WERI-Rb-1 (cell line): ENCODE measurements at regions not wholly inside any gene's neighbourhood (a gene's known extent, or its start where the extent isn't known, plus 50 kb on each side); places are given as distances from the start of the nearest gene placed in this dataset.

Experiments used
- DNase-seq: peaks from one replicate; pipeline ENCODE4 v3.0.0-alpha.2; 2020
- H3K27ac ChIP-seq: fragments of 250-450 bp; sonication (Bioruptor Pico); 2 replicates; pipeline ENCODE4 v1.5.1; 2020; ENCODE audit warnings: mild to moderate bottlenecking, moderate library complexity
- H3K27me3 ChIP-seq: fragments of 250-450 bp; sonication (Bioruptor Pico); 2 replicates; pipeline ENCODE4 v1.5.1; 2021; ENCODE audit warnings: mild to moderate bottlenecking, low read depth, moderate library complexity; ENCODE audit not compliant: insufficient read depth, severe bottlenecking
- H3K36me3 ChIP-seq: fragments of 250-450 bp; sonication (Bioruptor Pico); 2 replicates; pipeline ENCODE4 v1.5.1; 2020; ENCODE audit warnings: mild to moderate bottlenecking, moderate library complexity
- H3K4me3 ChIP-seq: 2 replicates; pipeline ENCODE4 v1.5.1; 2011; ENCODE audit warnings: low read depth, mild to moderate bottlenecking, control low read depth, low read length
- H3K9me3 ChIP-seq: fragments of 250-450 bp; sonication (Bioruptor Pico); 2 replicates; pipeline ENCODE4 v1.5.1; 2021; ENCODE audit warnings: mild to moderate bottlenecking, moderate library complexity; ENCODE audit not compliant: severe bottlenecking
- CTCF ChIP-seq: IDR thresholded peaks from 2 replicates; pipeline ENCODE4 v1.5.1; 2011; ENCODE audit warnings: low read depth, mild to moderate bottlenecking, control low read depth, inconsistent platforms, low read length

GRCh38 chr10:20726381-20726780, 170.7 kb downstream of the NEBL start:
- Histone ChIP-seq H3K36me3 (no peaks in the 10 kb centered on the region), H3K27me3 (no peaks in the 10 kb centered on the region), H3K9me3 (no peaks in the 10 kb centered on the region), H3K27ac (no peak overlapping the region), H3K4me3 (no peak overlapping the region)
- no peak for TF ChIP-seq CTCF
- DNase-seq: no peak

- H3K27ac ChIP-seq: no peak overlapping the region
- TF ChIP-seq CTCF: no peak
- no peaks in the 10 kb centered on the region for H3K9me3 ChIP-seq
- DNase-seq: no peak
- H3K36me3 ChIP-seq: no peaks in the 10 kb centered on the region
- H3K27me3 ChIP-seq: no peaks in the 10 kb centered on the region
- no peak overlapping the region for H3K4me3 ChIP-seq
Observed at GRCh38 chr10:20714979-20715378, 182.1 kb downstream of the NEBL start.

GRCh38 chr10:20714518-20714917, 182.6 kb downstream of the NEBL start:
- DNase-seq: no peak

GRCh38 chr10:20713420-20713819, 183.7 kb downstream of the NEBL start:
- no peak overlapping the region for H3K4me3 ChIP-seq
- DNase-seq: no peak
- no peaks in the 10 kb centered on the region for H3K27me3 ChIP-seq
- H3K36me3 ChIP-seq: no peaks in the 10 kb centered on the region
- TF ChIP-seq CTCF: no peak
- no peaks in the 10 kb centered on the region for H3K9me3 ChIP-seq
- no peak overlapping the region for H3K27ac ChIP-seq

More at GRCh38 chr10:20714518-20714917, 182.6 kb downstream of the NEBL start:
- H3K27ac ChIP-seq: no peak overlapping the region
- TF ChIP-seq CTCF: no peak
- no peaks in the 10 kb centered on the region for H3K27me3 ChIP-seq
- H3K36me3 ChIP-seq: no peaks in the 10 kb centered on the region
- H3K4me3 ChIP-seq: no peak overlapping the region
- H3K9me3 ChIP-seq: no peaks in the 10 kb centered on the region

GRCh38 chr10:20712774-20713173, 184.3 kb downstream of the NEBL start:
- H3K4me3 ChIP-seq: no peak overlapping the region
- no peak for TF ChIP-seq CTCF
- H3K27ac ChIP-seq: no peak overlapping the region
- H3K9me3 ChIP-seq: no peaks in the 10 kb centered on the region
- no peaks in the 10 kb centered on the region for H3K27me3 ChIP-seq
- no peak for DNase-seq
- H3K36me3 ChIP-seq: no peaks in the 10 kb centered on the region

GRCh38 chr10:20709708-20710107, 187.4 kb downstream of the NEBL start:
- H3K27me3 ChIP-seq: no peaks in the 10 kb centered on the region
- DNase-seq: no peak
- no peaks in the 10 kb centered on the region for H3K9me3 ChIP-seq
- H3K27ac ChIP-seq: no peak overlapping the region
- H3K4me3 ChIP-seq: no peak overlapping the region
- no peaks in the 10 kb centered on the region for H3K36me3 ChIP-seq
- TF ChIP-seq CTCF: no peak
